ENCODE measurements at regions not wholly inside any gene's neighbourhood (a gene's known extent, or its start where the extent isn't known, plus 50 kb on each side); places are given as distances from the start of the nearest gene placed in this dataset.

DNA sequence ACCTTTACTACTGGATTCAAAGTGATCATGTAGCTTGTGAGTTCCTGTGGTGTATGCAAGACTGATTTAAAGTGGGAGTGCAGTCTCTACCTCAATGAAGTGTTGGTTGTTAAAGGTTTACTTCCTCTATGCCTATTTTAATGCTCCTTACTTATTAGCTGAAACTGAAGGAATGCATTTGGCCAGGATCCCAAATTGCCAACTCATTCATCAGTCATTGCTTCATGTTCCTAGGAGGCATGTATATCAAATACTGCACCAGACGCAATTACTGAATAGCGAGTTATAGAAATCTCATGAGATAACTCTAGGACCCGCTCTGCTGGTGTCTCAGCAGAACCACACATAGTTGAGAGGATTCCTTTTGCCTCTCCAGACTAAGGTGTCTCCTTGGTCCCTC, 143.0 kb upstream of the RPS23 start:
- TF ChIP-seq POLR2A (IDR thresholded peaks at IDR 0.05) = no peak
- TF ChIP-seq, protein P1, sequence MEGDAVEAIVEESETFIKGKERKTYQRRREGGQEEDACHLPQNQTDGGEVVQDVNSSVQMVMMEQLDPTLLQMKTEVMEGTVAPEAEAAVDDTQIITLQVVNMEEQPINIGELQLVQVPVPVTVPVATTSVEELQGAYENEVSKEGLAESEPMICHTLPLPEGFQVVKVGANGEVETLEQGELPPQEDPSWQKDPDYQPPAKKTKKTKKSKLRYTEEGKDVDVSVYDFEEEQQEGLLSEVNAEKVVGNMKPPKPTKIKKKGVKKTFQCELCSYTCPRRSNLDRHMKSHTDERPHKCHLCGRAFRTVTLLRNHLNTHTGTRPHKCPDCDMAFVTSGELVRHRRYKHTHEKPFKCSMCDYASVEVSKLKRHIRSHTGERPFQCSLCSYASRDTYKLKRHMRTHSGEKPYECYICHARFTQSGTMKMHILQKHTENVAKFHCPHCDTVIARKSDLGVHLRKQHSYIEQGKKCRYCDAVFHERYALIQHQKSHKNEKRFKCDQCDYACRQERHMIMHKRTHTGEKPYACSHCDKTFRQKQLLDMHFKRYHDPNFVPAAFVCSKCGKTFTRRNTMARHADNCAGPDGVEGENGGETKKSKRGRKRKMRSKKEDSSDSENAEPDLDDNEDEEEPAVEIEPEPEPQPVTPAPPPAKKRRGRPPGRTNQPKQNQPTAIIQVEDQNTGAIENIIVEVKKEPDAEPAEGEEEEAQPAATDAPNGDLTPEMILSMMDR (IDR thresholded peaks at IDR 0.05) = no peak
- TF ChIP-seq POLR2AphosphoS5 (IDR thresholded peaks at IDR 0.05) = no peak
- TF ChIP-seq EP300 (IDR thresholded peaks at IDR 0.05; ENCODE audit: low read depth) = no peak

Measured in transverse colon (tissue), 4 donors.